SIG-M5 treated with dmso at 0.1 percent for 504 hours (cell line): ENCODE measurements at regions not wholly inside any gene's neighbourhood (a gene's known extent, or its start where the extent isn't known, plus 50 kb on each side); places are given as distances from the start of the nearest gene placed in this dataset.
A peak's percentile ranks its signal among the peaks of the same experiment; 100 is the strongest.

Experiments
- DNase-seq: peaks from one replicate; lab custom pipeline; 2025; ENCODE audit not compliant: unreplicated experiment; lab: John Stamatoyannopoulos, UW

GRCh38 chr13:72255908-72256307 lies 388.9 kb upstream of the DACH1 start:
- DNase-seq = peak; percentile 7

- no peak for DNase-seq
Observed at GRCh38 chr13:72253754-72254153, 386.8 kb upstream of the DACH1 start.

GRCh38 chr13:72246396-72246795 lies 379.4 kb upstream of the DACH1 start:
- no peak for DNase-seq

- DNase-seq = no peak
Observed at GRCh38 chr13:72244788-72245187, 377.8 kb upstream of the DACH1 start.

- DNase-seq = no peak
Observed at GRCh38 chr13:72230131-72230530, 363.1 kb upstream of the DACH1 start.

- no peak for DNase-seq
Observed at GRCh38 chr13:72229067-72229466, 362.1 kb upstream of the DACH1 start.

- peak; percentile 9 for DNase-seq
Observed at GRCh38 chr13:72221276-72221962, 354.4 kb upstream of the DACH1 start.

- DNase-seq = peak; percentile 55
Observed at GRCh38 chr13:72218966-72219365, 352.0 kb upstream of the DACH1 start.

- no peak for DNase-seq
Observed at GRCh38 chr13:72217142-72217541, 350.1 kb upstream of the DACH1 start.

GRCh38 chr13:72208112-72208645 lies 341.2 kb upstream of the DACH1 start:
- DNase-seq = no peak

- no peak for DNase-seq
Observed at GRCh38 chr13:72205773-72206172, 338.8 kb upstream of the DACH1 start.

- no peak for DNase-seq
Observed at GRCh38 chr13:72204291-72204690, 337.3 kb upstream of the DACH1 start.

- no peak for DNase-seq
Observed at GRCh38 chr13:72201726-72202125, 334.7 kb upstream of the DACH1 start.

GRCh38 chr13:72199640-72200039 lies 332.6 kb upstream of the DACH1 start:
- DNase-seq = no peak

- no peak for DNase-seq
Observed at GRCh38 chr13:72198967-72199560, 332.1 kb upstream of the DACH1 start.

GRCh38 chr13:72198042-72198441 lies 331.0 kb upstream of the DACH1 start:
- no peak for DNase-seq

- DNase-seq = no peak
Observed at GRCh38 chr13:72195044-72195704, 328.2 kb upstream of the DACH1 start.

GRCh38 chr13:72194523-72194922 lies 327.5 kb upstream of the DACH1 start:
- no peak for DNase-seq

GRCh38 chr13:72186730-72187422 lies 319.9 kb upstream of the DACH1 start:
- DNase-seq = no peak

- DNase-seq = no peak
Observed at GRCh38 chr13:72185776-72186175, 318.8 kb upstream of the DACH1 start.

GRCh38 chr13:72181661-72182060 lies 314.7 kb upstream of the DACH1 start:
- DNase-seq = no peak
